T-helper 1 cell treated with Interleukin-12 subunit alpha and Interleukin-12 subunit beta and Interleukin-4 antibody, amounts not matched to agents 30 μg/mL and 1 μg/mL, for 36 hours (primary cell): ENCODE measurements at regions not wholly inside any gene's neighbourhood (a gene's known extent, or its start where the extent isn't known, plus 50 kb on each side); places are given as distances from the start of the nearest gene placed in this dataset.

Experiments
- H3K27ac Mint-ChIP-seq: one replicate; pipeline ENCODE4 v1.8.0; 2021; ENCODE audit warnings: mild to moderate bottlenecking, mixed read lengths
- H3K27me3 Mint-ChIP-seq: one replicate; pipeline ENCODE4 v1.8.0; 2021; ENCODE audit warnings: low read depth, mixed read lengths
- H3K36me3 Mint-ChIP-seq: one replicate; pipeline ENCODE4 v1.8.0; 2021; ENCODE audit warnings: low read depth, mixed read lengths
- H3K4me1 Mint-ChIP-seq: one replicate; pipeline ENCODE4 v1.8.0; 2021; ENCODE audit warnings: low read depth, mixed read lengths
- H3K4me3 Mint-ChIP-seq: one replicate; pipeline ENCODE4 v1.8.0; 2021; ENCODE audit warnings: mild to moderate bottlenecking, moderate library complexity, mixed read lengths
- H3K9me3 Mint-ChIP-seq: one replicate; pipeline ENCODE4 v1.8.0; 2021; ENCODE audit warnings: mixed read lengths

- no peaks in the 10 kb centered on the region for H3K27me3 Mint-ChIP-seq
- peaks cover 11% of the 10 kb centered on the region for H3K9me3 Mint-ChIP-seq
- no peak overlapping the region for H3K27ac Mint-ChIP-seq
- H3K4me1 Mint-ChIP-seq, result no peaks in the 10 kb centered on the region
- no peaks in the 10 kb centered on the region for H3K36me3 Mint-ChIP-seq
- no peak overlapping the region for H3K4me3 Mint-ChIP-seq
Measured at GRCh38 chr13:109468123-109468522, 318.3 kb downstream of the IRS2 start.

- Mint-ChIP-seq H3K27me3 (no peaks in the 10 kb centered on the region), H3K27ac (no peak overlapping the region), H3K9me3 (peaks cover 23% of the 10 kb centered on the region)
Measured at GRCh38 chr13:109465148-109465547, 321.2 kb downstream of the IRS2 start.

GRCh38 chr13:109454167-109454917 is 332.0 kb downstream of the IRS2 start:
- H3K36me3 Mint-ChIP-seq, result no peaks in the 10 kb centered on the region
- H3K4me3 Mint-ChIP-seq, result no peak overlapping the region
- no peak overlapping the region for H3K27ac Mint-ChIP-seq
- H3K4me1 Mint-ChIP-seq, result no peaks in the 10 kb centered on the region
- no peaks in the 10 kb centered on the region for H3K9me3 Mint-ChIP-seq
- H3K27me3 Mint-ChIP-seq, result no peaks in the 10 kb centered on the region

More at GRCh38 chr13:109465148-109465547, 321.2 kb downstream of the IRS2 start:
- H3K4me3 Mint-ChIP-seq, result no peak overlapping the region
- H3K4me1 Mint-ChIP-seq, result no peaks in the 10 kb centered on the region
- H3K36me3 Mint-ChIP-seq, result no peaks in the 10 kb centered on the region

- Mint-ChIP-seq H3K27ac (no peak overlapping the region), H3K27me3 (no peaks in the 10 kb centered on the region), H3K4me3 (no peak overlapping the region), H3K36me3 (no peaks in the 10 kb centered on the region), H3K4me1 (no peaks in the 10 kb centered on the region), H3K9me3 (no peaks in the 10 kb centered on the region)
Measured at GRCh38 chr13:109451726-109452125, 334.7 kb downstream of the IRS2 start.

GRCh38 chr13:109448629-109449028 is 337.8 kb downstream of the IRS2 start:
- Mint-ChIP-seq H3K27ac (no peak overlapping the region), H3K27me3 (no peaks in the 10 kb centered on the region), H3K4me1 (no peaks in the 10 kb centered on the region), H3K4me3 (no peak overlapping the region), H3K36me3 (no peaks in the 10 kb centered on the region), H3K9me3 (no peaks in the 10 kb centered on the region)

DNA sequence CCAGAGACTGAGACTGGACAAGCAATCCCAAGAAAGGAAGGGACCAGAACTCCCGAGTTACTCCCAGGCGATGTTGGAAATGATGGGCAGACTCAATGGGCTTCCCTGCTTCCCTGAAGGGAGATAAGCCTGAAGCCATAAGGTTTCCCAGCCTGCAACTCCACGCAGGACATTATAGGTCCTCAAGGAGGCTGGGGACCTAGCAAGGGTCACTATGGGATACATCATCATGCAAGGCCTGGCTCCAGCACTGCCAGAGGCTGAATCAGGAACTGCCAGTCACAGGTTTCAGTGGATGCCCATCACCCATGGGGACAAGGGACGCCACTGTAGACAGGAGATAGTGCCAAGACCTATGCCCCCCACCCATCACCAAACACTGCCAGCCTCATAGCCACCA is 338.7 kb downstream of the IRS2 start:
- Mint-ChIP-seq H3K9me3 (peaks cover 4% of the 10 kb centered on the region), H3K27ac (no peak overlapping the region), H3K27me3 (no peaks in the 10 kb centered on the region), H3K36me3 (no peaks in the 10 kb centered on the region), H3K4me3 (no peak overlapping the region), H3K4me1 (no peaks in the 10 kb centered on the region)

DNA sequence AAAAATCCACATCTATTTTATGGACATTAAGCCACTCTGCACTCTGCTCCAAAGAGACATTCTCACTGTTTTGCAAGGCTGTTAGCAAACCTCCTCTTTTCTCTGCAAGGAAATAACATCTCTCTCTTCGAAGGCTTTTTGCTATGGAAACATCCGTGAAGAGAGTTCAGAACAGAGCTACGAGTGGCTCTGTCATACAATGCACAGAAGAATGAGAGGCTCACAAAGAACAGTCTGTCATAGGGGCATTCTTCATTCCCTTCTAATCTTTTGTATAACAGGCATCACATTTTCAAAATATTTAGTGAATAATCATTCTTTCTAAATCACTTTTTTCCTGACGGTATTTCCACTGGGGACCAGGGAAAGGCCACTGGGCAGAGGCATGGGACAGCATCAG is 346.1 kb downstream of the IRS2 start:
- Mint-ChIP-seq H3K9me3 (peaks cover 4% of the 10 kb centered on the region), H3K27me3 (no peaks in the 10 kb centered on the region), H3K4me3 (no peak overlapping the region), H3K27ac (no peak overlapping the region), H3K36me3 (no peaks in the 10 kb centered on the region), H3K4me1 (no peaks in the 10 kb centered on the region)

GRCh38 chr13:109439813-109440212 is 346.6 kb downstream of the IRS2 start:
- no peaks in the 10 kb centered on the region for H3K27me3 Mint-ChIP-seq
- H3K27ac Mint-ChIP-seq, result no peak overlapping the region
- H3K9me3 Mint-ChIP-seq, result peaks cover 4% of the 10 kb centered on the region
- no peaks in the 10 kb centered on the region for H3K4me1 Mint-ChIP-seq
- H3K36me3 Mint-ChIP-seq, result no peaks in the 10 kb centered on the region
- no peak overlapping the region for H3K4me3 Mint-ChIP-seq

- no peaks in the 10 kb centered on the region for H3K27me3 Mint-ChIP-seq
- peaks cover 3% of the 10 kb centered on the region for H3K9me3 Mint-ChIP-seq
- no peaks in the 10 kb centered on the region for H3K4me1 Mint-ChIP-seq
- H3K4me3 Mint-ChIP-seq, result no peak overlapping the region
- H3K36me3 Mint-ChIP-seq, result no peaks in the 10 kb centered on the region
- H3K27ac Mint-ChIP-seq, result no peak overlapping the region
Measured at GRCh38 chr13:109436841-109437240, 349.5 kb downstream of the IRS2 start.

DNA sequence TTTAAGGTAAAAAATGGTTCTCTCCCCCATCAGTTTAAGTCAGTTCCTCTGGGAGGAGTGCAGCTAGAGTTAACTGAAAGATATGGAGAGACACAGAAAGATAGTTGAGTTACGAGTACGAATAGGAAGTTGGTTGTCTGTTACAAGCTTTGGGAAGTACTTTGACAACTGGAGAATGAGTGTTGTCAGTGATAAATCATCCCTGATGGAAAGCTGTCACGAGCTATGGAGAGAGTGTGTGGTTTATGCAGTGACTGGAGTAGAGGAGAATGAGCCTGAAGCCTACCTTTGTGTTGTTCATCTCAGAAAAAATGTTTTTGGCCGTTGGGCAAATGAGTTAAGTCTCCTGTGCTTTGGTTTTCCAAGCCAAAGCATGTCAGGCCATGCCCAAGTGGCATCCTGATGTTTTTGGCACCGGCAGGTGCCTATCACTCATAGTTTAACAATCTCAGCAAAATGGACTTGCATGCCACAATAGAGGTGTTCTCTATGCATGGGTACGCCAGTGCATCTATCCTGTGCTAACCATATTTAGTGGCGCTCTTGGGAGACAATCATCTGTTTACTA is 350.2 kb downstream of the IRS2 start:
- Mint-ChIP-seq H3K27ac (no peak overlapping the region), H3K36me3 (no peaks in the 10 kb centered on the region), H3K27me3 (no peaks in the 10 kb centered on the region), H3K4me3 (no peak overlapping the region), H3K9me3 (peaks cover 7% of the 10 kb centered on the region), H3K4me1 (no peaks in the 10 kb centered on the region)

DNA sequence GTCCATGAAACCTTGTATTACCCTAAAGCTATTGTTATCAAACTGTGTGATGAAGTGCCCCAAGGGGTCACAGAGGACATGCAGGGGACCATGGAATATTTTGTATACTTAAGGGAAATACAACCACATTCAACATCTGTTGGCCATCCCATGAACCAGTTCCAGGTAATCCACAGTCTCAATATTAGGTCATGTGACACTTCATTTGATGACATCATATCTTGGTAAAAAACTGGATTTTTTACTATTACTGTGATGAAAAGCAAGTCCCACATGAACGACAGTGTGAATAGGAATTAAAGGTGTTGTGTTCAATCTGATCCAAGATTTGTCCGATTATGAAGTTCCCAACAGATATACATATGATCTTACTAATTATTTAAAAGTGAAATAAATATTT is 355.2 kb downstream of the IRS2 start:
- Mint-ChIP-seq H3K27me3 (no peaks in the 10 kb centered on the region), H3K4me3 (no peak overlapping the region), H3K4me1 (no peaks in the 10 kb centered on the region), H3K27ac (no peak overlapping the region), H3K9me3 (peaks cover 23% of the 10 kb centered on the region), H3K36me3 (no peaks in the 10 kb centered on the region)

DNA sequence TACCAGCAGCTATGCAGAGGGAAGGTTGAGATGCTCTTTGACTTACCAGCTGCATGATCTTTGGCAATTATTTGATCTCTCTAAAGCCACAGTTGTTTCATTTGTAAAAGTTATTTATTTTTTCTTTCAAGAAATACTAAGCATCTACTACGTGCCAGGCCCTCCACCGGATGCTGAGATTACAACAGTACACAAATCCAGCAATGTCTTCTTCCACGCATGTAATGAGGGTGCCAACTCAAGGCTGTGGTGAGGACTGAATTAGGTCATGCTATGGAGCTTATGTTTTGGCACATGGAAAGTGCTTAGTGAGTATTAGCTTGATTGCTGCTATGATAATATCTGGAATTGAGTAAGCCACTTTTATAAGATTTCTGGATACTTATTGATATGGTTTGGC is 358.2 kb downstream of the IRS2 start:
- H3K36me3 Mint-ChIP-seq, result no peaks in the 10 kb centered on the region
- no peaks in the 10 kb centered on the region for H3K27me3 Mint-ChIP-seq
- no peak overlapping the region for H3K27ac Mint-ChIP-seq
- H3K4me1 Mint-ChIP-seq, result no peaks in the 10 kb centered on the region
- peaks cover 23% of the 10 kb centered on the region for H3K9me3 Mint-ChIP-seq
- no peak overlapping the region for H3K4me3 Mint-ChIP-seq

GRCh38 chr13:109427695-109428094 is 358.7 kb downstream of the IRS2 start:
- no peak overlapping the region for H3K27ac Mint-ChIP-seq
- no peaks in the 10 kb centered on the region for H3K4me1 Mint-ChIP-seq
- H3K27me3 Mint-ChIP-seq, result no peaks in the 10 kb centered on the region
- no peak overlapping the region for H3K4me3 Mint-ChIP-seq
- H3K9me3 Mint-ChIP-seq, result peaks cover 23% of the 10 kb centered on the region
- no peaks in the 10 kb centered on the region for H3K36me3 Mint-ChIP-seq

DNA sequence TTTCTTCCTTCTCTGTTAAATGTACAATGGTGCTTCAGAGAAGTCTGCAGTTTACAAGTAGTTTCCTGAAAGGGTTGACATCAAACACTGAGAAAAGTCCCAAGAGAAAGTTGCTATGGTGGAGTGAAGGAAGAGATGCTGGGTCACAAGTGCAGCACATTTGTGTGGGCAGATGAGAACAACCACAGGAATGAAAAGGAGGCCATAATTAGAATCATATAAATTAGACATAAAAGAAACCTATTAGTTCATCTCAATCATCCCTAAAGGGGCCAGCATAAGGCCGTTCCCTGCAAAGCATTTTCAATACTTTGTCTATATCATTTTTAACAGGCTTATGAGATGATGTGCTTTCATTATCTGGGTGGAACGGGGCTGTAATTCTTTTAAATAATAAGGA is 359.2 kb downstream of the IRS2 start:
- H3K4me3 Mint-ChIP-seq, result no peak overlapping the region
- H3K9me3 Mint-ChIP-seq, result peaks cover 23% of the 10 kb centered on the region
- H3K27ac Mint-ChIP-seq, result no peak overlapping the region
- H3K27me3 Mint-ChIP-seq, result peaks cover 2% of the 10 kb centered on the region
- no peaks in the 10 kb centered on the region for H3K36me3 Mint-ChIP-seq
- H3K4me1 Mint-ChIP-seq, result no peaks in the 10 kb centered on the region

DNA sequence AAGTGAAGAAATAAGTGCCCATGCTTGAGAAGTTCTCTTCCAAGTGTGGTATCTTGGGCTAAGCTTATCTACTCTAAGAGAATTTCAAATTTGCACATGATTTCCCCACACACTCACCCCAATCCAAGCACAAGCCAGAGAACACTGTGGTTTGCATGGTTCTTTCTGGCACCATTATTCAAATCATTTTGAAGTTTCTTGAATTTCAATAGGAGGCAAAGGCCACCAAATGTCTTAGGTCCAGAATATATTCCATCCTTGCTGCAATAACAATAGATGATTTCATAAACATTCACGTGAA is 359.7 kb downstream of the IRS2 start:
- Mint-ChIP-seq H3K36me3 (no peaks in the 10 kb centered on the region), H3K4me1 (no peaks in the 10 kb centered on the region), H3K4me3 (no peak overlapping the region), H3K27ac (no peak overlapping the region), H3K27me3 (peaks cover 5% of the 10 kb centered on the region), H3K9me3 (peaks cover 18% of the 10 kb centered on the region)
